Astrocyte (in vitro differentiated cells and primary cell): ENCODE measurements at regions not wholly inside any gene's neighbourhood (a gene's known extent, or its start where the extent isn't known, plus 50 kb on each side); places are given as distances from the start of the nearest gene placed in this dataset.

ENCODE experiments used
- EZH2 ChIP-seq: IDR thresholded peaks from 2 replicates; pipeline ENCODE4 v1.6.1; 2012; ENCODE audit warnings: mild to moderate bottlenecking, low read length, inconsistent platforms; ENCODE audit not compliant: insufficient read depth
- TF ChIP-seq, protein P1 (sequence below): IDR thresholded peaks from 2 replicates; pipeline ENCODE4 v1.5.1; 2011; ENCODE audit warnings: low read depth, mild to moderate bottlenecking, inconsistent platforms, low read length, moderate library complexity; ENCODE audit not compliant: insufficient read depth

GRCh38 chr5:74419468-74419867 lies 221.1 kb downstream of the ENC1 start:
- TF ChIP-seq, protein P1, sequence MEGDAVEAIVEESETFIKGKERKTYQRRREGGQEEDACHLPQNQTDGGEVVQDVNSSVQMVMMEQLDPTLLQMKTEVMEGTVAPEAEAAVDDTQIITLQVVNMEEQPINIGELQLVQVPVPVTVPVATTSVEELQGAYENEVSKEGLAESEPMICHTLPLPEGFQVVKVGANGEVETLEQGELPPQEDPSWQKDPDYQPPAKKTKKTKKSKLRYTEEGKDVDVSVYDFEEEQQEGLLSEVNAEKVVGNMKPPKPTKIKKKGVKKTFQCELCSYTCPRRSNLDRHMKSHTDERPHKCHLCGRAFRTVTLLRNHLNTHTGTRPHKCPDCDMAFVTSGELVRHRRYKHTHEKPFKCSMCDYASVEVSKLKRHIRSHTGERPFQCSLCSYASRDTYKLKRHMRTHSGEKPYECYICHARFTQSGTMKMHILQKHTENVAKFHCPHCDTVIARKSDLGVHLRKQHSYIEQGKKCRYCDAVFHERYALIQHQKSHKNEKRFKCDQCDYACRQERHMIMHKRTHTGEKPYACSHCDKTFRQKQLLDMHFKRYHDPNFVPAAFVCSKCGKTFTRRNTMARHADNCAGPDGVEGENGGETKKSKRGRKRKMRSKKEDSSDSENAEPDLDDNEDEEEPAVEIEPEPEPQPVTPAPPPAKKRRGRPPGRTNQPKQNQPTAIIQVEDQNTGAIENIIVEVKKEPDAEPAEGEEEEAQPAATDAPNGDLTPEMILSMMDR, result no peak
- TF ChIP-seq EZH2, result no peak
